Breast epithelium (tissue), 3 donors: ENCODE measurements at regions not wholly inside any gene's neighbourhood (a gene's known extent, or its start where the extent isn't known, plus 50 kb on each side); places are given as distances from the start of the nearest gene placed in this dataset.

ENCODE experiments used
- CTCF ChIP-seq, 3 donors: fragments of 450-650 bp; IDR thresholded peaks; one replicate each; pipeline ENCODE4 v1.5.1; 2016 to 2017; ENCODE audit warnings: antibody characterized with exemption in 3 of 3, mild to moderate bottlenecking in 3 of 3, moderate library complexity in 3 of 3
- POLR2A ChIP-seq: fragments of 450-650 bp; IDR thresholded peaks from one replicate; pipeline ENCODE4 v1.6.1; 2016; ENCODE audit warnings: antibody characterized with exemption, mild to moderate bottlenecking, moderate library complexity
- POLR2AphosphoS5 ChIP-seq, 3 donors: sonication (generic); formaldehyde crosslinking; IDR thresholded peaks; one replicate each; pipeline ENCODE4 v1.6.1; 2017; ENCODE audit warnings: antibody characterized with exemption in 3 of 3

DNA sequence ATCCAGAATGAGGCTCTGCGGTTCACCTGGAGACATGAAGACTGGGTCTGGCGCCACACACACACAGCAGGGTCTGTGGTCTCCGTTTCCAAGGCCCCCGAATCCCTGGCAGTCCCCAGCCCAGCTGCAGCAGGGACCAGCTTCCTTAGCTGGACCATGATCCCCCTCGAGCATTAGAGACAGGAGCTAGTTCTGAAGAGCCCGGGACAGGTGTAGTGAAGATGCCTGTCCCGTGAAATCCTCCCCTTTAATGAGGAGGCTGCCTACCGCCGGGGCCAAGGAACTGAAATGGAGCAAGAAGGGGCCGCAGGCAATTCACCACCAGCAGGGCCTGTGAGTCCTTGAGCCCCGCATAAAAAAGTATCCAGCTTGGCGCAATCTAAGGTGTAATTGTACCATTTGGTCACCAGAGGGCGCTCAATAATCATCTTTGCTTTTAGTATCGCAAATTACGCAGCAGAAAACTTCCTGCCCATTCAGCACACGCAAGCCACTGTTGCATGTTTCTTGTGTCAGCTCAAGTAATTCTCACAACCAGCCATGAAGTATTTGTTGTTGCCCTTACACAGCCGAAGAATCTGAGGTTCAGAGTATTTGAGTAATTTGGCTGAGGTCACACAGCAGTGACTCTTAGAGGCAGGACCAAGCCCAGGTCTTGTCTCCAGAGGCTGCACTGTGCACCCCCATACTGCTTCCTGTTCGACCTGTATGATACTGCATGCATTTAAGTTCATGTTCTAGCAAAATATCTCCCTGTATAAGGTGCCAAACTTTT, 54.3 kb upstream of the PPP2R5C start:
- TF ChIP-seq CTCF (IDR thresholded peaks at IDR 0.05): peak; percentile 86 to 95 (median 90)
- TF ChIP-seq POLR2A: no peak
- TF ChIP-seq POLR2AphosphoS5 (IDR thresholded peaks at IDR 0.05): peak in 2 of 3 donors; percentile 23
